ENCODE measurements at regions not wholly inside any gene's neighbourhood (a gene's known extent, or its start where the extent isn't known, plus 50 kb on each side); places are given as distances from the start of the nearest gene placed in this dataset.

GRCh38 chr1:203569490-203570318, 56.9 kb upstream of the ATP2B4 start:
- Histone ChIP-seq H2BK5ac (ENCODE audit: low read depth, low read length) (no peak overlapping the region), H3K14ac (ENCODE audit: insufficient read length) (no peak overlapping the region), H4K8ac (ENCODE audit: extremely low read depth, insufficient read depth, low read length) (no peak overlapping the region; the same call in 1 of the 2 replicates), H3K18ac (ENCODE audit: extremely low read depth, low read length) (no peak overlapping the region), H3K56ac (replicated peaks; ENCODE audit: insufficient read length, low read depth, low read length) (no peak overlapping the region), H2BK15ac (ENCODE audit: low read length) (no peak overlapping the region), H4K91ac (replicated peaks; ENCODE audit: insufficient read length, low read length) (no peak overlapping the region), H3K27ac (ENCODE audit: low read depth, low read length) (no peak overlapping the region), H3K79me1 (ENCODE audit: low read depth, low read length) (no peaks in the 10 kb centered on the region), H3K4me2 (ENCODE audit: insufficient read depth in 1 of 2, low read depth in 2 of 2, low read length in 2 of 2) (no peak overlapping the region), H2AK5ac (ENCODE audit: low read depth, low read length) (no peak overlapping the region), H3K4ac (replicated peaks; ENCODE audit: insufficient read length, low read depth, low read length) (no peak overlapping the region), H2BK120ac (replicated peaks; ENCODE audit: low read depth, low read length) (no peak overlapping the region), H3K4me3 (ENCODE audit: extremely low read depth in 1 of 4, insufficient read depth in 2 of 4, low read depth in 3 of 4, low read length in 4 of 4) (no peak overlapping the region), H3K36me3 (ENCODE audit: control insufficient read depth in 2 of 4, insufficient read depth in 4 of 4, low read length in 3 of 4) (no peaks in the 10 kb centered on the region), H3K23me2 (ENCODE audit: low read depth, low read length) (no peaks in the 10 kb centered on the region), H2BK12ac (ENCODE audit: low read depth, low read length) (0 out of 2 replicates have a peak overlapping the region, but pooled peaks have one; percentile 68), H3K4me1 (replicated peaks in 1 of 4; ENCODE audit: control insufficient read depth in 3 of 4, insufficient read depth in 4 of 4, low read length in 3 of 4) (peaks cover 0 to 9% (median 4%) of the 10 kb centered on the region in 4 experiments; a peak in 6 of 7 replicates), H2BK20ac (ENCODE audit: low read length) (no peak overlapping the region), H3K23ac (ENCODE audit: insufficient read length) (no peak overlapping the region), H4K5ac (ENCODE audit: insufficient read length, low read depth, low read length) (peak overlapping the region; percentile 36), H3K79me2 (ENCODE audit: control insufficient read depth in 1 of 2, insufficient read depth in 2 of 2, low read length in 2 of 2) (no peaks in the 10 kb centered on the region), H4K20me1 (replicated peaks in 1 of 2; ENCODE audit: control insufficient read depth in 1 of 2, insufficient read depth in 2 of 2, low read length in 2 of 2) (no peaks in the 10 kb centered on the region), H3K9me3 (ENCODE audit: insufficient read depth in 2 of 2, low read depth in 1 of 2, low read length in 1 of 2) (no peaks in the 10 kb centered on the region), H3K27me3 (replicated peaks in 1 of 4; ENCODE audit: control insufficient read depth in 3 of 4, extremely low read depth in 1 of 4, insufficient read depth in 3 of 4, low read length in 3 of 4) (no peaks in the 10 kb centered on the region), H3K9ac (replicated peaks in 1 of 4; ENCODE audit: extremely low read depth in 1 of 4, low read depth in 3 of 4, low read length in 3 of 4) (no peak overlapping the region), H2AFZ (ENCODE audit: low read length) (no peak overlapping the region)
- 88% methylated on average over 11 of the region's 12 CpGs; no CpG with 5 or more reads in 1 of the 2 experiments for WGBS, 2 experiments (ENCODE audit: extremely low coverage in 1 of 2, insufficient coverage in 1 of 2, insufficient read length in 1 of 2, insufficient replicate concordance in 2 of 2, low coverage in 1 of 2, low lambda C conversion rate in 2 of 2, missing lambda C conversion rate in 1 of 2)
- ChIA-PET POLR2A (ENCODE audit: partially characterized antibody) (interaction anchor here (0.6 to 1.2 kb wide), 3 partner anchors 9 to 229 kb away, joined by 3 to 4 read pairs (median 3); no protein-coding TSS in a partner anchor), CTCF (ENCODE audit: partially characterized antibody) (interaction anchor here (0.8 to 2.0 kb wide), 6 partner anchors 10 to 132 kb away, joined by 3 to 9 read pairs (median 4); no protein-coding TSS in a partner anchor)
- no peak for DNase-seq (ENCODE audit: low read depth in 1 of 2, low spot score in 2 of 2)
- no peak for FAIRE-seq
- TF ChIP-seq ATF2 (IDR thresholded peaks at IDR 0.05; ENCODE audit: low read length) (no peak), CREB1 (IDR thresholded peaks at IDR 0.05) (no peak)
